Testis (tissue), 2 donors: ENCODE measurements at regions not wholly inside any gene's neighbourhood (a gene's known extent, or its start where the extent isn't known, plus 50 kb on each side); places are given as distances from the start of the nearest gene placed in this dataset.
"Not testable (repeated sequence)": the region's sequence is repeated elsewhere in the genome, so short reads cannot be mapped to it uniquely, and the experiment has no call there.

Experiments
- POLR2A ChIP-seq: fragments of 450-650 bp; IDR thresholded peaks from one replicate; pipeline ENCODE4 v1.6.1; 2017; ENCODE audit warnings: antibody characterized with exemption, mild to moderate bottlenecking, moderate library complexity
- TF ChIP-seq, protein P1 (sequence below), 3 experiments: fragments of 450-650 bp in 2 of 3; fragments of 200-600 bp in 1 of 3; sonication (generic) in 1 of 3; IDR thresholded peaks; one replicate each; pipeline ENCODE4 v1.5.1; 2016 to 2019; ENCODE audit warnings: antibody characterized with exemption in 3 of 3, mild to moderate bottlenecking in 2 of 3, moderate library complexity in 1 of 3

- TF ChIP-seq POLR2A: not testable (repeated sequence)
- TF ChIP-seq, protein P1, sequence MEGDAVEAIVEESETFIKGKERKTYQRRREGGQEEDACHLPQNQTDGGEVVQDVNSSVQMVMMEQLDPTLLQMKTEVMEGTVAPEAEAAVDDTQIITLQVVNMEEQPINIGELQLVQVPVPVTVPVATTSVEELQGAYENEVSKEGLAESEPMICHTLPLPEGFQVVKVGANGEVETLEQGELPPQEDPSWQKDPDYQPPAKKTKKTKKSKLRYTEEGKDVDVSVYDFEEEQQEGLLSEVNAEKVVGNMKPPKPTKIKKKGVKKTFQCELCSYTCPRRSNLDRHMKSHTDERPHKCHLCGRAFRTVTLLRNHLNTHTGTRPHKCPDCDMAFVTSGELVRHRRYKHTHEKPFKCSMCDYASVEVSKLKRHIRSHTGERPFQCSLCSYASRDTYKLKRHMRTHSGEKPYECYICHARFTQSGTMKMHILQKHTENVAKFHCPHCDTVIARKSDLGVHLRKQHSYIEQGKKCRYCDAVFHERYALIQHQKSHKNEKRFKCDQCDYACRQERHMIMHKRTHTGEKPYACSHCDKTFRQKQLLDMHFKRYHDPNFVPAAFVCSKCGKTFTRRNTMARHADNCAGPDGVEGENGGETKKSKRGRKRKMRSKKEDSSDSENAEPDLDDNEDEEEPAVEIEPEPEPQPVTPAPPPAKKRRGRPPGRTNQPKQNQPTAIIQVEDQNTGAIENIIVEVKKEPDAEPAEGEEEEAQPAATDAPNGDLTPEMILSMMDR (IDR thresholded peaks at IDR 0.05): not testable (repeated sequence)
Observed at GRCh38 chr12:29017532-29017931, 131.5 kb upstream of the FAR2 start.
